ENCODE measurements at regions not wholly inside any gene's neighbourhood (a gene's known extent, or its start where the extent isn't known, plus 50 kb on each side); places are given as distances from the start of the nearest gene placed in this dataset.

GRCh38 chr15:101550124-101550523 lies 60.6 kb upstream of the PCSK6 start:
- no peak for DNase-seq

GRCh38 chr15:101549647-101550046 lies 60.1 kb upstream of the PCSK6 start:
- no peak for DNase-seq

GRCh38 chr15:101547737-101548136 lies 58.2 kb upstream of the PCSK6 start:
- no peak for DNase-seq

GRCh38 chr15:101545548-101546505 lies 56.3 kb upstream of the PCSK6 start:
- no peak for DNase-seq

- peak; percentile 7 for DNase-seq
Observed at GRCh38 chr15:101544613-101544945, 55.1 kb upstream of the PCSK6 start.

GRCh38 chr15:101543926-101544612 lies 54.6 kb upstream of the PCSK6 start:
- no peak for DNase-seq

- DNase-seq = no peak
Observed at GRCh38 chr15:101543431-101543830, 53.9 kb upstream of the PCSK6 start.

GRCh38 chr15:101543026-101543390 lies 53.5 kb upstream of the PCSK6 start:
- DNase-seq = no peak

- DNase-seq = no peak
Observed at GRCh38 chr15:101542306-101543025, 53.0 kb upstream of the PCSK6 start.

- DNase-seq = no peak
Observed at GRCh38 chr15:101541501-101542292, 52.2 kb upstream of the PCSK6 start.

GRCh38 chr15:101540480-101541239 lies 51.2 kb upstream of the PCSK6 start:
- no peak for DNase-seq

GRCh38 chr15:101539930-101540329 lies 50.4 kb upstream of the PCSK6 start:
- DNase-seq = no peak

GRCh38 chr15:101539492-101539891 lies 50.0 kb upstream of the PCSK6 start:
- DNase-seq = no peak
